GM12801 (cell line): ENCODE measurements at regions not wholly inside any gene's neighbourhood (a gene's known extent, or its start where the extent isn't known, plus 50 kb on each side); places are given as distances from the start of the nearest gene placed in this dataset.

Experiments used
- TF ChIP-seq, protein P1 (sequence below): IDR thresholded peaks from one replicate; pipeline ENCODE4 v1.5.1; 2011; ENCODE audit warnings: control low read depth; ENCODE audit not compliant: insufficient read length; ENCODE audit errors: extremely low read depth

DNA sequence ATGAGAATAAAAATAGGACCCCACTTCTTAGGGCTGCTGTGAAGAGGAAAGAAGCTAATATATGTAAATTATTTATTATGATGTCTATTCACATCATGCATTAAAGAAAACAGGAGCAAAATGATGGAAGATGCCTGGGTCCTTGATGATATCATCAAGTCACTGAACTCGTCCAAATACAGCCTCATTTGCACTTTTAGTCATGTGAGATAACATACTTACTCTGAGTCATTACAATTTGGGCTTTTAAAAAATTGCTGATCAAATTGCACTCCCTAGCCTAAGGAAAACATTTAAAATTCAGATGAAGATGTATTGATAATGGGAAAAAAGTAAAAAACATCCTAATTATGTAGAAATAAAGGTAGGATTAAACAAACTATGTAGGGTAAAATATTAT is 302.7 kb upstream of the CCL2 start:
- TF ChIP-seq, protein P1, sequence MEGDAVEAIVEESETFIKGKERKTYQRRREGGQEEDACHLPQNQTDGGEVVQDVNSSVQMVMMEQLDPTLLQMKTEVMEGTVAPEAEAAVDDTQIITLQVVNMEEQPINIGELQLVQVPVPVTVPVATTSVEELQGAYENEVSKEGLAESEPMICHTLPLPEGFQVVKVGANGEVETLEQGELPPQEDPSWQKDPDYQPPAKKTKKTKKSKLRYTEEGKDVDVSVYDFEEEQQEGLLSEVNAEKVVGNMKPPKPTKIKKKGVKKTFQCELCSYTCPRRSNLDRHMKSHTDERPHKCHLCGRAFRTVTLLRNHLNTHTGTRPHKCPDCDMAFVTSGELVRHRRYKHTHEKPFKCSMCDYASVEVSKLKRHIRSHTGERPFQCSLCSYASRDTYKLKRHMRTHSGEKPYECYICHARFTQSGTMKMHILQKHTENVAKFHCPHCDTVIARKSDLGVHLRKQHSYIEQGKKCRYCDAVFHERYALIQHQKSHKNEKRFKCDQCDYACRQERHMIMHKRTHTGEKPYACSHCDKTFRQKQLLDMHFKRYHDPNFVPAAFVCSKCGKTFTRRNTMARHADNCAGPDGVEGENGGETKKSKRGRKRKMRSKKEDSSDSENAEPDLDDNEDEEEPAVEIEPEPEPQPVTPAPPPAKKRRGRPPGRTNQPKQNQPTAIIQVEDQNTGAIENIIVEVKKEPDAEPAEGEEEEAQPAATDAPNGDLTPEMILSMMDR = no peak

GRCh38 chr17:33954597-33954996 is 300.5 kb upstream of the CCL2 start:
- TF ChIP-seq, protein P1 = no peak

- TF ChIP-seq, protein P1 = no peak
Measured at GRCh38 chr17:33955461-33955860, 299.6 kb upstream of the CCL2 start.

- TF ChIP-seq, protein P1 = no peak
Measured at GRCh38 chr17:33962857-33963655, 292.0 kb upstream of the CCL2 start.

DNA sequence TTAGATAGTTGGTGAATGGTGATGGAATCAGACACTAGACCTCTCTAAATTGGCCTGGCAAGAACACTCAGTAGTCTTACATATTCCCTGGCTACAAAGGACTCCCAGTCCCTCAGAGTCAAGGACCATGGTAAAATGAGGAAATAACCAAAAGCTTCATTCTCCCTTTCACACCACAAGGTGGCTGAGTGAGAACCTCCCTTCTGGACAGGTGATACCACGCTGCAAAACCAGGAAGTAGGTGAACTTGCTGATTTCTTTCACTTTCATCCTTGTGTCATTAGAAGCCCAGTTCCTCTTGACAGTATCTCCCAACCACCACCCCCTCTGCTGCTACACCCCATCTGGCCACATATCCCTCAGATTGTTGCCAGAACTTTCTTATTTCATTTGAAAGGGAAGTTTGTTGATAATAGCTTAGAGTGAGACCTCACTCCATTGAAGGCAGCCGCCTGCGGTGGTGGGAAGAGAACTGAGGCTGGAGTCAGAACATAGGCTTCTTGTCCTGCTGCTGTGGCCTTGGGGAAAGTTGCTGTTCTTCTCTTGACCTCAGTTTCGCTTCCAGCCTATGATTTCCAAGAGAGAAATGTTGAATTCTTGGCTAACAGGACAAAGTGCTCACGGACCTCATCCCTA is 290.6 kb upstream of the CCL2 start:
- TF ChIP-seq, protein P1 = no peak

GRCh38 chr17:33966410-33967059 is 288.6 kb upstream of the CCL2 start:
- TF ChIP-seq, protein P1 = no peak

- TF ChIP-seq, protein P1 = no peak
Measured at GRCh38 chr17:33967608-33968349, 287.3 kb upstream of the CCL2 start.
